Liver (tissue), 8 donors: ENCODE measurements at regions not wholly inside any gene's neighbourhood (a gene's known extent, or its start where the extent isn't known, plus 50 kb on each side); places are given as distances from the start of the nearest gene placed in this dataset.

ENCODE experiments used
- DNase-seq: peaks from one replicate; pipeline ENCODE4 v3.0.0-alpha.2; 2017; ENCODE audit warnings: low spot score
- H3K27ac ChIP-seq, 2 donors: one replicate each; pipeline ENCODE4 v1.7.0; 2013; ENCODE audit warnings: inconsistent platforms in 2 of 2, low read length in 2 of 2, control low read depth in 1 of 2, low read depth in 1 of 2, mild to moderate bottlenecking in 1 of 2
- H3K27me3 ChIP-seq, 4 donors: one replicate each; pipeline versions ENCODE4 v1.6.1 to v1.7.0; 2013; ENCODE audit warnings: low read length in 3 of 4, inconsistent platforms in 1 of 4, mild to moderate bottlenecking in 1 of 4, moderate library complexity in 1 of 4; ENCODE audit not compliant: control insufficient read depth in 4 of 4, insufficient read depth in 4 of 4
- H3K36me3 ChIP-seq, 4 donors: one replicate each; pipeline versions ENCODE4 v1.6.1 to v1.7.0; 2013; ENCODE audit warnings: low read length in 3 of 4, mild to moderate bottlenecking in 3 of 4, low read depth in 1 of 4, moderate library complexity in 1 of 4; ENCODE audit not compliant: control insufficient read depth in 4 of 4, insufficient read depth in 3 of 4
- H3K4me1 ChIP-seq, 4 donors: one replicate each; pipeline versions ENCODE4 v1.6.1 to v1.7.0; 2013; ENCODE audit warnings: low read length in 3 of 4, mild to moderate bottlenecking in 3 of 4, moderate library complexity in 1 of 4; ENCODE audit not compliant: control insufficient read depth in 4 of 4, insufficient read depth in 4 of 4
- H3K4me3 ChIP-seq, 3 donors: one replicate each; pipeline versions ENCODE4 v1.6.1 to v1.7.0; 2013; ENCODE audit warnings: low read length in 3 of 3, control low read depth in 1 of 3, low read depth in 1 of 3, mild to moderate bottlenecking in 1 of 3
- H3K9ac ChIP-seq, 2 donors: one replicate each; pipeline ENCODE4 v1.7.0; 2013; ENCODE audit warnings: low read length in 2 of 2, mild to moderate bottlenecking in 2 of 2, moderate library complexity in 2 of 2, control low read depth in 1 of 2, low read depth in 1 of 2
- H3K9me3 ChIP-seq, 4 donors: one replicate each; pipeline versions ENCODE4 v1.6.1 to v1.7.0; 2013; ENCODE audit warnings: low read length in 3 of 4; ENCODE audit not compliant: control insufficient read depth in 4 of 4
- EGR1 ChIP-seq, 2 donors: IDR thresholded peaks; 2 replicates each; pipeline ENCODE4 v1.6.1; 2016 to 2018; ENCODE audit warnings: antibody characterized with exemption in 2 of 2, low read depth in 2 of 2
- FOXA1 ChIP-seq: IDR thresholded peaks from 2 replicates; pipeline ENCODE4 v1.6.1; 2016; ENCODE audit warnings: antibody characterized with exemption
- FOXA2 ChIP-seq: IDR thresholded peaks from 2 replicates; pipeline ENCODE4 v1.6.1; 2016; ENCODE audit warnings: antibody characterized with exemption
- GABPA ChIP-seq, 2 donors: IDR thresholded peaks in 1 of 2; conservative IDR thresholded peaks in 1 of 2; 2 replicates each; pipeline ENCODE4 v1.6.1; 2016; ENCODE audit warnings: antibody characterized with exemption in 2 of 2, mild to moderate bottlenecking in 1 of 2, moderate library complexity in 1 of 2
- HNF4A ChIP-seq, 2 donors: conservative IDR thresholded peaks; 2 replicates each; pipeline ENCODE4 v1.6.1; 2016; ENCODE audit warnings: antibody characterized with exemption in 2 of 2, mild to moderate bottlenecking in 2 of 2
- HNF4G ChIP-seq: IDR thresholded peaks from 2 replicates; pipeline ENCODE4 v1.6.1; 2016; ENCODE audit warnings: antibody characterized with exemption
- JUND ChIP-seq, 2 donors: IDR thresholded peaks; 2 replicates each; pipeline ENCODE4 v1.6.1; 2016; ENCODE audit warnings: antibody characterized with exemption in 2 of 2
- NR2F2 ChIP-seq: IDR thresholded peaks from 2 replicates; pipeline ENCODE4 v1.6.1; 2016; ENCODE audit warnings: antibody characterized with exemption
- RAD21 ChIP-seq, 2 donors: IDR thresholded peaks; 2 replicates each; pipeline ENCODE4 v1.6.1; 2016; ENCODE audit warnings: antibody characterized with exemption in 2 of 2, mild to moderate bottlenecking in 2 of 2
- RXRA ChIP-seq, 2 donors: IDR thresholded peaks; 2 replicates each; pipeline ENCODE4 v1.6.1; 2017 to 2018; ENCODE audit warnings: antibody characterized with exemption in 2 of 2, mild to moderate bottlenecking in 1 of 2
- SP1 ChIP-seq: IDR thresholded peaks from 2 replicates; pipeline ENCODE4 v1.6.1; 2018; ENCODE audit warnings: antibody characterized with exemption, mild to moderate bottlenecking
- TAF1 ChIP-seq: conservative IDR thresholded peaks from 2 replicates; pipeline ENCODE4 v1.6.1; 2016; ENCODE audit warnings: antibody characterized with exemption, mild to moderate bottlenecking
- YY1 ChIP-seq: IDR thresholded peaks from 2 replicates; pipeline ENCODE4 v1.6.1; 2016; ENCODE audit warnings: antibody characterized with exemption, mild to moderate bottlenecking
- WGBS: extraction: QIAGEN DNeasy Blood & Tissue Kit; methylation state at CpG from one replicate; pipeline ENCODE4 v1.1.7; 2013; 5-methylcytosine and 5-hydroxymethylcytosine counted together
- TF ChIP-seq, protein P1 (sequence below): IDR thresholded peaks from 2 replicates; pipeline ENCODE4 v1.6.1; 2016; ENCODE audit warnings: antibody characterized with exemption
- TF ChIP-seq, protein P2 (sequence below): IDR thresholded peaks from 2 replicates; pipeline ENCODE4 v1.6.1; 2016; ENCODE audit warnings: antibody characterized with exemption
- TF ChIP-seq, protein P3 (sequence below): fragments of 150-350 bp; IDR thresholded peaks from 2 replicates; pipeline ENCODE4 v1.5.1; 2017; ENCODE audit warnings: improper control_type of control experiment, low read depth, low read length; ENCODE audit not compliant: missing input control
- TF ChIP-seq, protein P4 (sequence below): IDR thresholded peaks from 2 replicates; pipeline ENCODE4 v1.6.1; 2016; ENCODE audit warnings: antibody characterized with exemption, mild to moderate bottlenecking
- TF ChIP-seq, protein P5 (sequence below): IDR thresholded peaks from 2 replicates; pipeline ENCODE4 v1.6.1; 2016; ENCODE audit warnings: antibody characterized with exemption
- donor health status: healthy.
- donor health status: healthy.
- donor health status: healthy.
- donor health status: healthy.
- donor health status: healthy.

DNA sequence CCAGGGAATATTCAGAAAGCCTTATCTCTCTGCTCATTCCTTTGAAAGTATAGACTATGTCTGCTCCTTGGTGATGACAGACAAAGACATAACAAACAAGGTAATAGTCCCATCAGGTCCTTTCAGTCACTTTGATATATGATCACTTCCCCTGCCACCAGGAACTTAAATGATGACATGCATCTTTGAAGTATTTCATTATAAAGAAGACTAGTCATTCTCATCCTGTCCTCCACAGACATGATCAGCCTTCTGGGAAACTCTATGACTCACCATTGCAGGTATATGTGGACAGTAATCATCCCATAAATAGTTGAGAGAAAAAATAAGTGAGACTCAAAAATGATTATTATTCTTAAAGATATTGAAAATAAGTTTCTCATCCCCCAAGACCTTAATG is 117.5 kb upstream of the VCX2 start:
- no peak overlapping the region for H3K27ac ChIP-seq
- no peaks in the 10 kb centered on the region for H3K27me3 ChIP-seq
- H3K4me3 ChIP-seq, result no peak overlapping the region
- DNase-seq, result no peak
- H3K9ac ChIP-seq, result no peak overlapping the region
- H3K9me3 ChIP-seq, result no peaks in the 10 kb centered on the region
- H3K4me1 ChIP-seq, result no peaks in the 10 kb centered on the region
- no peaks in the 10 kb centered on the region for H3K36me3 ChIP-seq
- TF ChIP-seq FOXA1, result no peak
- TF ChIP-seq HNF4A (conservative IDR thresholded peaks at IDR 0.05), result no peak
- TF ChIP-seq RXRA (IDR thresholded peaks at IDR 0.05), result no peak
- no peak for TF ChIP-seq SP1
- TF ChIP-seq EGR1 (IDR thresholded peaks at IDR 0.05; ENCODE audit: low read depth in 2 of 2), result no peak
- no peak for TF ChIP-seq FOXA2
- no peak for TF ChIP-seq HNF4G
- no peak for TF ChIP-seq YY1
- TF ChIP-seq, protein P1, sequence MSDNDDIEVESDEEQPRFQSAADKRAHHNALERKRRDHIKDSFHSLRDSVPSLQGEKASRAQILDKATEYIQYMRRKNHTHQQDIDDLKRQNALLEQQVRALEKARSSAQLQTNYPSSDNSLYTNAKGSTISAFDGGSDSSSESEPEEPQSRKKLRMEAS, result no peak
- TF ChIP-seq, protein P2, sequence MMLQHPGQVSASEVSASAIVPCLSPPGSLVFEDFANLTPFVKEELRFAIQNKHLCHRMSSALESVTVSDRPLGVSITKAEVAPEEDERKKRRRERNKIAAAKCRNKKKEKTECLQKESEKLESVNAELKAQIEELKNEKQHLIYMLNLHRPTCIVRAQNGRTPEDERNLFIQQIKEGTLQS, result no peak
- TF ChIP-seq, protein P3, sequence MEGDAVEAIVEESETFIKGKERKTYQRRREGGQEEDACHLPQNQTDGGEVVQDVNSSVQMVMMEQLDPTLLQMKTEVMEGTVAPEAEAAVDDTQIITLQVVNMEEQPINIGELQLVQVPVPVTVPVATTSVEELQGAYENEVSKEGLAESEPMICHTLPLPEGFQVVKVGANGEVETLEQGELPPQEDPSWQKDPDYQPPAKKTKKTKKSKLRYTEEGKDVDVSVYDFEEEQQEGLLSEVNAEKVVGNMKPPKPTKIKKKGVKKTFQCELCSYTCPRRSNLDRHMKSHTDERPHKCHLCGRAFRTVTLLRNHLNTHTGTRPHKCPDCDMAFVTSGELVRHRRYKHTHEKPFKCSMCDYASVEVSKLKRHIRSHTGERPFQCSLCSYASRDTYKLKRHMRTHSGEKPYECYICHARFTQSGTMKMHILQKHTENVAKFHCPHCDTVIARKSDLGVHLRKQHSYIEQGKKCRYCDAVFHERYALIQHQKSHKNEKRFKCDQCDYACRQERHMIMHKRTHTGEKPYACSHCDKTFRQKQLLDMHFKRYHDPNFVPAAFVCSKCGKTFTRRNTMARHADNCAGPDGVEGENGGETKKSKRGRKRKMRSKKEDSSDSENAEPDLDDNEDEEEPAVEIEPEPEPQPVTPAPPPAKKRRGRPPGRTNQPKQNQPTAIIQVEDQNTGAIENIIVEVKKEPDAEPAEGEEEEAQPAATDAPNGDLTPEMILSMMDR, result no peak
- TF ChIP-seq RAD21 (IDR thresholded peaks at IDR 0.05), result no peak
- no peak for TF ChIP-seq TAF1
- no peak for TF ChIP-seq GABPA (IDR thresholded peaks at IDR 0.05 in 1 of 2, conservative IDR thresholded peaks at IDR 0.05 in 1 of 2)
- TF ChIP-seq, protein P4, sequence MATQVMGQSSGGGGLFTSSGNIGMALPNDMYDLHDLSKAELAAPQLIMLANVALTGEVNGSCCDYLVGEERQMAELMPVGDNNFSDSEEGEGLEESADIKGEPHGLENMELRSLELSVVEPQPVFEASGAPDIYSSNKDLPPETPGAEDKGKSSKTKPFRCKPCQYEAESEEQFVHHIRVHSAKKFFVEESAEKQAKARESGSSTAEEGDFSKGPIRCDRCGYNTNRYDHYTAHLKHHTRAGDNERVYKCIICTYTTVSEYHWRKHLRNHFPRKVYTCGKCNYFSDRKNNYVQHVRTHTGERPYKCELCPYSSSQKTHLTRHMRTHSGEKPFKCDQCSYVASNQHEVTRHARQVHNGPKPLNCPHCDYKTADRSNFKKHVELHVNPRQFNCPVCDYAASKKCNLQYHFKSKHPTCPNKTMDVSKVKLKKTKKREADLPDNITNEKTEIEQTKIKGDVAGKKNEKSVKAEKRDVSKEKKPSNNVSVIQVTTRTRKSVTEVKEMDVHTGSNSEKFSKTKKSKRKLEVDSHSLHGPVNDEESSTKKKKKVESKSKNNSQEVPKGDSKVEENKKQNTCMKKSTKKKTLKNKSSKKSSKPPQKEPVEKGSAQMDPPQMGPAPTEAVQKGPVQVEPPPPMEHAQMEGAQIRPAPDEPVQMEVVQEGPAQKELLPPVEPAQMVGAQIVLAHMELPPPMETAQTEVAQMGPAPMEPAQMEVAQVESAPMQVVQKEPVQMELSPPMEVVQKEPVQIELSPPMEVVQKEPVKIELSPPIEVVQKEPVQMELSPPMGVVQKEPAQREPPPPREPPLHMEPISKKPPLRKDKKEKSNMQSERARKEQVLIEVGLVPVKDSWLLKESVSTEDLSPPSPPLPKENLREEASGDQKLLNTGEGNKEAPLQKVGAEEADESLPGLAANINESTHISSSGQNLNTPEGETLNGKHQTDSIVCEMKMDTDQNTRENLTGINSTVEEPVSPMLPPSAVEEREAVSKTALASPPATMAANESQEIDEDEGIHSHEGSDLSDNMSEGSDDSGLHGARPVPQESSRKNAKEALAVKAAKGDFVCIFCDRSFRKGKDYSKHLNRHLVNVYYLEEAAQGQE, result no peak
- TF ChIP-seq NR2F2, result no peak
- TF ChIP-seq, protein P5, sequence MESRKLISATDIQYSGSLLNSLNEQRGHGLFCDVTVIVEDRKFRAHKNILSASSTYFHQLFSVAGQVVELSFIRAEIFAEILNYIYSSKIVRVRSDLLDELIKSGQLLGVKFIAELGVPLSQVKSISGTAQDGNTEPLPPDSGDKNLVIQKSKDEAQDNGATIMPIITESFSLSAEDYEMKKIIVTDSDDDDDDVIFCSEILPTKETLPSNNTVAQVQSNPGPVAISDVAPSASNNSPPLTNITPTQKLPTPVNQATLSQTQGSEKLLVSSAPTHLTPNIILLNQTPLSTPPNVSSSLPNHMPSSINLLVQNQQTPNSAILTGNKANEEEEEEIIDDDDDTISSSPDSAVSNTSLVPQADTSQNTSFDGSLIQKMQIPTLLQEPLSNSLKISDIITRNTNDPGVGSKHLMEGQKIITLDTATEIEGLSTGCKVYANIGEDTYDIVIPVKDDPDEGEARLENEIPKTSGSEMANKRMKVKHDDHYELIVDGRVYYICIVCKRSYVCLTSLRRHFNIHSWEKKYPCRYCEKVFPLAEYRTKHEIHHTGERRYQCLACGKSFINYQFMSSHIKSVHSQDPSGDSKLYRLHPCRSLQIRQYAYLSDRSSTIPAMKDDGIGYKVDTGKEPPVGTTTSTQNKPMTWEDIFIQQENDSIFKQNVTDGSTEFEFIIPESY, result no peak
- no peak for TF ChIP-seq JUND (IDR thresholded peaks at IDR 0.05)

DNA sequence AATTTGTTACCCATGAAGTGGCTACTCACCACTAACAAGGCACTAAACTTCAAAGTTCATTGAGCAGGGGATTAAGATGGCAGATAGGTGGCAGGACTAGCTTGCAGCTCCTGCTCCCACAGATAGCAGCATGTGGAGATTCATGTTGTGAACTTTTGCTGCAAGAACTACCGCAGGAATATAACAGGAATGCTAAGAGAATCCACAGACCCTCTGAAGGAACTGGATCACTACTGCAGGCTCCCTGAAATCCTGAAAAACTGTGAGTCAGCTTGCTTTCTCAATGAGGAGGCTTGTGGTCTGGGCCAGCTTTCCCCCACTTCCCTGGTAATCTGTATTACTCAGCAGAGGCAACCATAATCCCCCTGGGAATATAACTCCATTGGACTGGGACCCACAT is 118.5 kb upstream of the VCX2 start:
- H3K4me1 ChIP-seq, result no peaks in the 10 kb centered on the region
- H3K9me3 ChIP-seq, result no peaks in the 10 kb centered on the region
- TF ChIP-seq YY1 (no peak), FOXA2 (no peak), NR2F2 (no peak), SP1 (no peak), TAF1 (no peak), EGR1 (IDR thresholded peaks at IDR 0.05; ENCODE audit: low read depth in 2 of 2) (no peak), RXRA (IDR thresholded peaks at IDR 0.05) (no peak), RAD21 (IDR thresholded peaks at IDR 0.05) (no peak)
- H3K4me3 ChIP-seq, result no peak overlapping the region
- H3K27me3 ChIP-seq, result no peaks in the 10 kb centered on the region
- H3K36me3 ChIP-seq, result no peaks in the 10 kb centered on the region
- H3K27ac ChIP-seq, result no peak overlapping the region
- 94% methylated on average over 1 of the region's 1 CpG for WGBS
- no peak for DNase-seq
- no peak overlapping the region for H3K9ac ChIP-seq
